ENCODE measurements at regions not wholly inside any gene's neighbourhood (a gene's known extent, or its start where the extent isn't known, plus 50 kb on each side); places are given as distances from the start of the nearest gene placed in this dataset.

- ATAC-seq (no peak), DNase-seq (no peak)
- Mint-ChIP-seq H3K4me1 (no peaks in the 10 kb centered on the region), H3K9me3 (peaks cover 4 to 6% of the 10 kb centered on the region in 2 donors), H3K27ac (no peak overlapping the region), H3K4me3 (no peak overlapping the region), H3K36me3 (no peaks in the 10 kb centered on the region), H3K27me3 (ENCODE audit: low read depth in 2 of 2) (no peaks in the 10 kb centered on the region)
- TF ChIP-seq, protein P1, sequence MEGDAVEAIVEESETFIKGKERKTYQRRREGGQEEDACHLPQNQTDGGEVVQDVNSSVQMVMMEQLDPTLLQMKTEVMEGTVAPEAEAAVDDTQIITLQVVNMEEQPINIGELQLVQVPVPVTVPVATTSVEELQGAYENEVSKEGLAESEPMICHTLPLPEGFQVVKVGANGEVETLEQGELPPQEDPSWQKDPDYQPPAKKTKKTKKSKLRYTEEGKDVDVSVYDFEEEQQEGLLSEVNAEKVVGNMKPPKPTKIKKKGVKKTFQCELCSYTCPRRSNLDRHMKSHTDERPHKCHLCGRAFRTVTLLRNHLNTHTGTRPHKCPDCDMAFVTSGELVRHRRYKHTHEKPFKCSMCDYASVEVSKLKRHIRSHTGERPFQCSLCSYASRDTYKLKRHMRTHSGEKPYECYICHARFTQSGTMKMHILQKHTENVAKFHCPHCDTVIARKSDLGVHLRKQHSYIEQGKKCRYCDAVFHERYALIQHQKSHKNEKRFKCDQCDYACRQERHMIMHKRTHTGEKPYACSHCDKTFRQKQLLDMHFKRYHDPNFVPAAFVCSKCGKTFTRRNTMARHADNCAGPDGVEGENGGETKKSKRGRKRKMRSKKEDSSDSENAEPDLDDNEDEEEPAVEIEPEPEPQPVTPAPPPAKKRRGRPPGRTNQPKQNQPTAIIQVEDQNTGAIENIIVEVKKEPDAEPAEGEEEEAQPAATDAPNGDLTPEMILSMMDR (IDR thresholded peaks at IDR 0.05): no peak
- Histone ChIP-seq H3K9me3 (ENCODE audit: control insufficient read depth, insufficient read depth, low read length) (no peaks in the 10 kb centered on the region), H3K4me1 (ENCODE audit: control insufficient read depth, insufficient read depth, low read length) (no peaks in the 10 kb centered on the region), H3K27ac (ENCODE audit: low read length) (no peak overlapping the region), H3K36me3 (ENCODE audit: control insufficient read depth, insufficient read depth, low read length) (no peaks in the 10 kb centered on the region), H3K4me3 (ENCODE audit: low read length) (no peak overlapping the region), H3K27me3 (ENCODE audit: control insufficient read depth, insufficient read depth, low read length) (no peaks in the 10 kb centered on the region)
- WGBS (ENCODE audit: insufficient coverage): 81% methylated on average over 2 of the region's 2 CpGs
- intact Hi-C loops (cut with micrococcal nuclease): no loop called here
Observed at GRCh38 chr2:180524499-180524898, 455.9 kb upstream of the UBE2E3 start.

DNA sequence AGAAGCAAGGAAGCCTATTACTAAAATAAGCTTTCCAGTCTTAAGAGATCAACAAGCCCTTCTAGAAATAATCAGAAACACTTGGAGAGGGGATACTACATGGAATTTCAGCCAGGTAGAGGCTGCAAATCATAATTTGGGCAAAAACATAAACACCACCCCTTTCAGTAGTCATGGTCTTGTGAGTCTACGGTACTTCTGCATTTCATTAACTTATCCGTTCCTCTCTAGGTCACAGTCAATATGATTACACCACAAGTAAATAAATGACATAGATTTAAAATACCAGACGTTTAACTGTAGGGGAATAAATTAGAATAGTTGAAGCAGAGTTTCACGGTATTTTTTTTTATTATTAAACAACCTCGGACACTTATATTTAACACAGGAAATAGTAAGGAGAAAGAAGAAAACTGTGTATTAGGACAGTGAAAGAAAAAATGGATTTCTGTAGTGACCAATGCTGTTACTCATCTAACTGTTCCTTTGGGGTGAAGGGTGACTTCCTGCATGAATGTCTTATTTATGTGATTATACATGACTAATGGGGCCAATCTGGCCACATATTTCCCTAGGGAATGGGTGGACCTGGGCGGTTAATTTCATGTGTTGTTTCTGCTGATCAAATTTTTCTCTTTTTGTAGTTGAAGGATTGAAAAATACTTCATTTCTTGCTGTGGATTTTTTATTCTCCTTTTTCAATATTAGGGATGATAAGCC lies 456.6 kb upstream of the UBE2E3 start:
- H3K27ac ChIP-seq (ENCODE audit: low read length): no peak overlapping the region
- Mint-ChIP-seq H3K27ac (no peak overlapping the region), H3K9me3 (peaks cover 3 to 5% of the 10 kb centered on the region in 2 donors), H3K4me1 (no peaks in the 10 kb centered on the region), H3K36me3 (no peaks in the 10 kb centered on the region), H3K4me3 (no peak overlapping the region), H3K27me3 (ENCODE audit: low read depth in 2 of 2) (no peaks in the 10 kb centered on the region)
- no peak overlapping the region for H3K4me3 ChIP-seq (ENCODE audit: low read length)
- no peaks in the 10 kb centered on the region for H3K9me3 ChIP-seq (ENCODE audit: control insufficient read depth, insufficient read depth, low read length)
- H3K27me3 ChIP-seq (ENCODE audit: control insufficient read depth, insufficient read depth, low read length): no peaks in the 10 kb centered on the region
- TF ChIP-seq, protein P1 (IDR thresholded peaks at IDR 0.05): no peak
- H3K36me3 ChIP-seq (ENCODE audit: control insufficient read depth, insufficient read depth, low read length): no peaks in the 10 kb centered on the region
- H3K4me1 ChIP-seq (ENCODE audit: control insufficient read depth, insufficient read depth, low read length): no peaks in the 10 kb centered on the region
- 100% methylated on average over 1 of the region's 6 CpGs for WGBS (ENCODE audit: insufficient coverage)
- no peak for ATAC-seq
- intact Hi-C loops (cut with micrococcal nuclease): no loop called here
- DNase-seq: no peak

- 77% methylated on average over 4 of the region's 4 CpGs for WGBS (ENCODE audit: insufficient coverage)
- no peak overlapping the region for H3K4me3 Mint-ChIP-seq
Observed at GRCh38 chr2:180520921-180521581, 459.4 kb upstream of the UBE2E3 start.

More at GRCh38 chr2:180520921-180521581, 459.4 kb upstream of the UBE2E3 start:
- H3K4me1 ChIP-seq (ENCODE audit: control insufficient read depth, insufficient read depth, low read length): no peaks in the 10 kb centered on the region
- no peaks in the 10 kb centered on the region for H3K27me3 ChIP-seq (ENCODE audit: control insufficient read depth, insufficient read depth, low read length)
- H3K27ac Mint-ChIP-seq: no peak overlapping the region
- no peaks in the 10 kb centered on the region for H3K4me1 Mint-ChIP-seq
- H3K27me3 Mint-ChIP-seq (ENCODE audit: low read depth in 2 of 2): no peaks in the 10 kb centered on the region
- no peaks in the 10 kb centered on the region for H3K36me3 ChIP-seq (ENCODE audit: control insufficient read depth, insufficient read depth, low read length)
- intact Hi-C loops (cut with micrococcal nuclease): no loop called here
- TF ChIP-seq, protein P1 (IDR thresholded peaks at IDR 0.05): no peak
- ATAC-seq (no peak), DNase-seq (no peak)
- H3K9me3 ChIP-seq (ENCODE audit: control insufficient read depth, insufficient read depth, low read length): no peaks in the 10 kb centered on the region
- H3K27ac ChIP-seq (ENCODE audit: low read length): no peak overlapping the region
- H3K9me3 Mint-ChIP-seq: peaks cover 3 to 6% of the 10 kb centered on the region in 2 donors
- no peak overlapping the region for H3K4me3 ChIP-seq (ENCODE audit: low read length)
- no peaks in the 10 kb centered on the region for H3K36me3 Mint-ChIP-seq

Measured in natural killer cell (primary cell).